ENCODE measurements at regions not wholly inside any gene's neighbourhood (a gene's known extent, or its start where the extent isn't known, plus 50 kb on each side); places are given as distances from the start of the nearest gene placed in this dataset.

DNA sequence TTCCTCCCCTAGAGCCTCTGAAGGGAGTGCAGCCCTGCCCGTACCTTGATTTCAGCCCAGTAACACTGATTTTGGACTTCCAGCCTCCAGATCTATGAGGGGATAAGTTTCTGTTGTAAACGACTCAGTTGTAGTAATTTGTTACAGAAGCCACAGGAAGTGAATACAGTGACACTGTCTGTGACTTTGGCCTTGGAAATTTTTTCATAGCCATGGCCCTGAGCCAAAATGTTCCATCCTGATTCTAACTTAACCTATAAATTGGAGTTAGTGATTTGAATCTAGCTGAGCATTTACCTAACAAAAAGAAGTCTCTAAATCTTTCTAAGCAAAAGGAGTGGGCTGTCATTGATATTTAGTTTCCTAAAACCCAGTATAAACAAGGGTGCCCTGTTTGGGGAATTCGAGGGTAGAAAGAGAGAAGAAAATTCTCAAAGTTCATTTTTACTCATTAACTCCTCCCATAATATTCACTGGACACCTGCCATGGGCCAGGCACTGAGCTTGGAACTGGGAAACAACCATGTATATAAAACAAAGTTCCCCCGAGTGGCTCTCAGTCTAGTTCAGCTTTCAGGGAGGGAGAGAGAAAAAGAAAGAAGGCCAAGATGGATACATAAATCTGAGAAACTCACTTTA, 162.3 kb downstream of the SKIDA1 start:
- no peak overlapping the region for H3K23ac ChIP-seq (ENCODE audit: low read depth, low read length, poor library complexity)
- peak overlapping the region; percentile 77 for H3K27ac ChIP-seq (replicated peaks; ENCODE audit: low read length)
- H2BK5ac ChIP-seq (ENCODE audit: low read length): no peak overlapping the region
- H3K4me2 ChIP-seq (ENCODE audit: insufficient read depth, low read length, poor library complexity, severe bottlenecking): no peak overlapping the region
- H3K79me1 ChIP-seq (ENCODE audit: low read depth, low read length): no peaks in the 10 kb centered on the region
- no peak overlapping the region for H4K8ac ChIP-seq (ENCODE audit: low read depth, low read length)
- no peak for DNase-seq (ENCODE audit: low spot score)
- H3K14ac ChIP-seq (ENCODE audit: low read length): no peak overlapping the region
- no peaks in the 10 kb centered on the region for H3K36me3 ChIP-seq (replicated peaks in 1 of 2; ENCODE audit: control insufficient read depth in 2 of 2, insufficient read depth in 2 of 2, low read length in 2 of 2)
- peaks cover 8 to 22% of the 10 kb centered on the region in 2 donors for H3K4me1 ChIP-seq (ENCODE audit: control insufficient read depth in 2 of 2, insufficient read depth in 1 of 2, low read depth in 1 of 2, low read length in 2 of 2)
- H2BK15ac ChIP-seq (ENCODE audit: low read length): no peak overlapping the region
- no peak overlapping the region for H4K91ac ChIP-seq (ENCODE audit: low read depth, low read length, poor library complexity)
- no peak overlapping the region for H2AK5ac ChIP-seq (ENCODE audit: low read depth, low read length)
- no peak overlapping the region for H2BK120ac ChIP-seq (ENCODE audit: low read depth, low read length)
- no peak overlapping the region for H3K18ac ChIP-seq (ENCODE audit: low read length)
- H3K4me3 ChIP-seq (ENCODE audit: low read length in 2 of 2): no peak overlapping the region
- H3K9me3 ChIP-seq (replicated peaks in 1 of 2; ENCODE audit: control insufficient read depth in 2 of 2, insufficient read depth in 1 of 2, low read depth in 1 of 2, low read length in 2 of 2): no peaks in the 10 kb centered on the region
- no peak overlapping the region for H2BK12ac ChIP-seq (ENCODE audit: low read length)
- WGBS, 2 donors (ENCODE audit: extremely low coverage in 2 of 2, insufficient read length in 2 of 2, insufficient replicate concordance in 1 of 2): no CpG with 5 or more reads among the region's 4 CpGs
- H3K4ac ChIP-seq (ENCODE audit: low read length): no peak overlapping the region
- H3K9ac ChIP-seq (ENCODE audit: low read depth, low read length, poor library complexity): no peak overlapping the region
- H2AFZ ChIP-seq (ENCODE audit: low read length): peak overlapping the region; percentile 63
- no peaks in the 10 kb centered on the region for H3K27me3 ChIP-seq (ENCODE audit: control insufficient read depth in 3 of 3, insufficient read depth in 3 of 3, low read depth in 1 of 3, low read length in 3 of 3)

DNA sequence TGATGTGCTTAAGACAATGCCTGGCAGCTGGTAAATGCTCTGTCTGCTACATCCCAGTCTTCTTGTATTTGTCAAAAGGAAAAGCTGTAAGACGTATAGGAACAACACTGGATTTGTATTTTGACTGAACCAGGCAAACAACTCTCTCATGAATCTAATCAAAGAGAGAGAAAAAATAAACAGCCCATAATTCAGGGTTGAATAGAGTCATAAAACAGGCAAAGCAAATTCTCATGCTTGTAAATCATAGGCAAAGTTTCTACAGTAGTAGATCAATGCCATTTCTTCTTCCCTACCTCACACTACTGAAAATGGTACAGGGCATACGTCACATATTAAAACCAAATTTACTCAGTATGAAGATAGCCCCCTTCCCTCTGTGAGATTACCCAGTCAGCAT, 166.3 kb downstream of the SKIDA1 start:
- no peak overlapping the region for H3K18ac ChIP-seq (ENCODE audit: low read length)
- no peak overlapping the region for H3K23ac ChIP-seq (ENCODE audit: low read depth, low read length, poor library complexity)
- no peaks in the 10 kb centered on the region for H3K9me3 ChIP-seq (replicated peaks in 1 of 2; ENCODE audit: control insufficient read depth in 2 of 2, insufficient read depth in 1 of 2, low read depth in 1 of 2, low read length in 2 of 2)
- H3K27ac ChIP-seq (replicated peaks; ENCODE audit: low read length): no peak overlapping the region
- no peak overlapping the region for H2BK12ac ChIP-seq (ENCODE audit: low read length)
- no CpG with 5 or more reads among the region's 2 CpGs for WGBS, 2 donors (ENCODE audit: extremely low coverage in 2 of 2, insufficient read length in 2 of 2, insufficient replicate concordance in 1 of 2)
- H3K79me1 ChIP-seq (ENCODE audit: low read depth, low read length): no peaks in the 10 kb centered on the region
- no peak overlapping the region for H3K14ac ChIP-seq (ENCODE audit: low read length)
- no peak overlapping the region for H2BK5ac ChIP-seq (ENCODE audit: low read length)
- H3K4ac ChIP-seq (ENCODE audit: low read length): no peak overlapping the region
- H2BK15ac ChIP-seq (ENCODE audit: low read length): no peak overlapping the region
- no peaks in the 10 kb centered on the region for H3K27me3 ChIP-seq (ENCODE audit: control insufficient read depth in 3 of 3, insufficient read depth in 3 of 3, low read depth in 1 of 3, low read length in 3 of 3)
- peaks cover 4 to 14% of the 10 kb centered on the region in 2 donors for H3K4me1 ChIP-seq (ENCODE audit: control insufficient read depth in 2 of 2, insufficient read depth in 1 of 2, low read depth in 1 of 2, low read length in 2 of 2)
- H3K4me3 ChIP-seq (ENCODE audit: low read length in 2 of 2): no peak overlapping the region
- H4K91ac ChIP-seq (ENCODE audit: low read depth, low read length, poor library complexity): no peak overlapping the region
- no peak overlapping the region for H3K4me2 ChIP-seq (ENCODE audit: insufficient read depth, low read length, poor library complexity, severe bottlenecking)
- no peak overlapping the region for H3K9ac ChIP-seq (ENCODE audit: low read depth, low read length, poor library complexity)
- H2AFZ ChIP-seq (ENCODE audit: low read length): no peak overlapping the region
- H3K36me3 ChIP-seq (replicated peaks in 1 of 2; ENCODE audit: control insufficient read depth in 2 of 2, insufficient read depth in 2 of 2, low read length in 2 of 2): peaks cover 0 to 1% of the 10 kb centered on the region in 2 donors
- no peak overlapping the region for H2BK120ac ChIP-seq (ENCODE audit: low read depth, low read length)
- DNase-seq (ENCODE audit: low spot score): no peak
- H4K8ac ChIP-seq (ENCODE audit: low read depth, low read length): no peak overlapping the region
- no peak overlapping the region for H2AK5ac ChIP-seq (ENCODE audit: low read depth, low read length)

DNA sequence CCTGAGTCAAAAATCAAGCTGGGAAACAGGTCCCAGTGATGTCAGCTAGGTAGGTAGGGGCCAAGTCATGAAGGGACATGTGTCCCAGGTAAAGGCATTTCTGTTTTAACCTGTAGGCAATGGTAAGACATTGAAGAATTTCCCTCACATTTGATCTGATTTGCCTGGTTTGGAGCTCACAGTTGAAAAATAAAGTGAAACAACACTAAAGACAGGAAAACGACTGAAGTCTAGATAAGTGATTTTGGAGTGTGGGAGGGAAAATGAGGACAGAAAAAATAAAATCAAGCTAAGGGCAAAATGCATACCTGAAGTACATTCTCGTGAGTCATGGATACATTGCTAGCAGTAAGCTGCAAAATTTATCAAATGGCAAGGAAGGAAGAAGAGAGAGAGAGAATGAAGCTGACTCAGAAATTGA, 169.9 kb downstream of the SKIDA1 start:
- Histone ChIP-seq H2BK15ac (ENCODE audit: low read length) (no peak overlapping the region), H3K18ac (ENCODE audit: low read length) (no peak overlapping the region), H2BK120ac (ENCODE audit: low read depth, low read length) (no peak overlapping the region), H3K4ac (ENCODE audit: low read length) (no peak overlapping the region), H3K14ac (ENCODE audit: low read length) (no peak overlapping the region), H3K27ac (replicated peaks; ENCODE audit: low read length) (no peak overlapping the region), H3K9ac (ENCODE audit: low read depth, low read length, poor library complexity) (no peak overlapping the region), H3K79me1 (ENCODE audit: low read depth, low read length) (no peaks in the 10 kb centered on the region), H3K4me3 (ENCODE audit: low read length in 2 of 2) (no peak overlapping the region), H3K27me3 (ENCODE audit: control insufficient read depth in 3 of 3, insufficient read depth in 3 of 3, low read depth in 1 of 3, low read length in 3 of 3) (no peaks in the 10 kb centered on the region), H4K91ac (ENCODE audit: low read depth, low read length, poor library complexity) (no peak overlapping the region), H3K4me2 (ENCODE audit: insufficient read depth, low read length, poor library complexity, severe bottlenecking) (no peak overlapping the region), H3K36me3 (replicated peaks in 1 of 2; ENCODE audit: control insufficient read depth in 2 of 2, insufficient read depth in 2 of 2, low read length in 2 of 2) (peaks cover 0 to 1% of the 10 kb centered on the region in 2 donors), H2AK5ac (ENCODE audit: low read depth, low read length) (no peak overlapping the region), H4K8ac (ENCODE audit: low read depth, low read length) (no peak overlapping the region), H2BK5ac (ENCODE audit: low read length) (no peak overlapping the region), H3K23ac (ENCODE audit: low read depth, low read length, poor library complexity) (no peak overlapping the region), H2AFZ (ENCODE audit: low read length) (no peak overlapping the region), H3K4me1 (ENCODE audit: control insufficient read depth in 2 of 2, insufficient read depth in 1 of 2, low read depth in 1 of 2, low read length in 2 of 2) (no peaks in the 10 kb centered on the region), H3K9me3 (replicated peaks in 1 of 2; ENCODE audit: control insufficient read depth in 2 of 2, insufficient read depth in 1 of 2, low read depth in 1 of 2, low read length in 2 of 2) (no peaks in the 10 kb centered on the region), H2BK12ac (ENCODE audit: low read length) (no peak overlapping the region)
- WGBS, 2 donors (ENCODE audit: extremely low coverage in 2 of 2, insufficient read length in 2 of 2, insufficient replicate concordance in 1 of 2): no CpG with 5 or more reads among the region's 2 CpGs
- no peak for DNase-seq (ENCODE audit: low spot score)

DNA sequence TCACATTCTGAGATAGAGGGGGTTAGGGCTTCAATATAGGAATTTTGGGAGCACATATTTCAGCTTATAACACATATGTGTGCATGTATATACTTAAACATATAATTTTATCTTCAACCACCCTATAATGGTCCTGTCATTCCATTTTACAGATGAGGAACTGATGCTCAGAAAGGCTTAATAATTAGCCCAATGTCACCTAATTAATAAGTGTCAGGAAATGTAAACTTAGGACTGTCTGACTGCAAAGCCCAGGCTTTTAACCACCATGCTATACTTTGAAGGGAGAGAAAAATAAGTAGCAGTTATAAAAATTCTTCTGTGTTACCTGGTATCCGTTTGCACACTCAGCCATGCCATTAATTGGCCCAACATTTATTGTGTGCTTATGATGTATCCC, 172.6 kb downstream of the SKIDA1 start:
- DNase-seq (ENCODE audit: low spot score): no peak
- WGBS, 2 donors (ENCODE audit: extremely low coverage in 2 of 2, insufficient read length in 2 of 2, insufficient replicate concordance in 1 of 2): no CpG with 5 or more reads among the region's 1 CpG

More for the DNA sequence above, 172.6 kb downstream of the SKIDA1 start:
- no peak overlapping the region for H2BK120ac ChIP-seq (ENCODE audit: low read depth, low read length)
- H3K4me2 ChIP-seq (ENCODE audit: insufficient read depth, low read length, poor library complexity, severe bottlenecking): no peak overlapping the region
- H2BK5ac ChIP-seq (ENCODE audit: low read length): no peak overlapping the region
- no peak overlapping the region for H2AFZ ChIP-seq (ENCODE audit: low read length)
- H3K4me3 ChIP-seq (ENCODE audit: low read length in 2 of 2): no peak overlapping the region
- H4K8ac ChIP-seq (ENCODE audit: low read depth, low read length): no peak overlapping the region
- no peak overlapping the region for H2BK15ac ChIP-seq (ENCODE audit: low read length)
- no peak overlapping the region for H3K18ac ChIP-seq (ENCODE audit: low read length)
- no peak overlapping the region for H3K27ac ChIP-seq (replicated peaks; ENCODE audit: low read length)
- no peaks in the 10 kb centered on the region for H3K9me3 ChIP-seq (replicated peaks in 1 of 2; ENCODE audit: control insufficient read depth in 2 of 2, insufficient read depth in 1 of 2, low read depth in 1 of 2, low read length in 2 of 2)
- H3K4ac ChIP-seq (ENCODE audit: low read length): no peak overlapping the region
- H3K36me3 ChIP-seq (replicated peaks in 1 of 2; ENCODE audit: control insufficient read depth in 2 of 2, insufficient read depth in 2 of 2, low read length in 2 of 2): peaks cover 0 to 1% of the 10 kb centered on the region in 2 donors
- no peak overlapping the region for H2BK12ac ChIP-seq (ENCODE audit: low read length)
- no peaks in the 10 kb centered on the region for H3K27me3 ChIP-seq (ENCODE audit: control insufficient read depth in 3 of 3, insufficient read depth in 3 of 3, low read depth in 1 of 3, low read length in 3 of 3)
- no peak overlapping the region for H3K9ac ChIP-seq (ENCODE audit: low read depth, low read length, poor library complexity)
- H3K79me1 ChIP-seq (ENCODE audit: low read depth, low read length): no peaks in the 10 kb centered on the region
- H4K91ac ChIP-seq (ENCODE audit: low read depth, low read length, poor library complexity): no peak overlapping the region
- peaks cover 0 to 10% of the 10 kb centered on the region in 2 donors for H3K4me1 ChIP-seq (ENCODE audit: control insufficient read depth in 2 of 2, insufficient read depth in 1 of 2, low read depth in 1 of 2, low read length in 2 of 2)
- no peak overlapping the region for H3K14ac ChIP-seq (ENCODE audit: low read length)
- H2AK5ac ChIP-seq (ENCODE audit: low read depth, low read length): no peak overlapping the region
- H3K23ac ChIP-seq (ENCODE audit: low read depth, low read length, poor library complexity): no peak overlapping the region

All from neuronal stem cell (in vitro differentiated cells).